ENCODE measurements at regions not wholly inside any gene's neighbourhood (a gene's known extent, or its start where the extent isn't known, plus 50 kb on each side); places are given as distances from the start of the nearest gene placed in this dataset.

GRCh38 chr6:50927800-50928199, 109.1 kb downstream of the TFAP2B start:
- TF ChIP-seq CTCF (IDR thresholded peaks at IDR 0.05) (no peak), POLR2A (IDR thresholded peaks at IDR 0.05) (no peak)

Measured in heart left ventricle (tissue), 13 donors.